ENCODE measurements at regions not wholly inside any gene's neighbourhood (a gene's known extent, or its start where the extent isn't known, plus 50 kb on each side); places are given as distances from the start of the nearest gene placed in this dataset.

- Mint-ChIP-seq H3K27ac (no peak overlapping the region), H3K4me3 (no peak overlapping the region), H3K9me3 (no peaks in the 10 kb centered on the region), H3K4me1 (peaks cover 11% of the 10 kb centered on the region), H3K36me3 (ENCODE audit: low read depth) (no peaks in the 10 kb centered on the region), H3K27me3 (ENCODE audit: low read depth) (peaks cover 4% of the 10 kb centered on the region)
- TF ChIP-seq CTCF (IDR thresholded peaks at IDR 0.05; ENCODE audit: unreplicated experiment in 3 of 3): no peak
Observed at GRCh38 chr5:60520451-60521227, 179.3 kb downstream of the DEPDC1B start.

- Mint-ChIP-seq H3K36me3 (ENCODE audit: low read depth) (no peaks in the 10 kb centered on the region), H3K27ac (no peak overlapping the region), H3K4me3 (no peak overlapping the region), H3K4me1 (peaks cover 11% of the 10 kb centered on the region), H3K9me3 (no peaks in the 10 kb centered on the region), H3K27me3 (ENCODE audit: low read depth) (peaks cover 4% of the 10 kb centered on the region)
- no peak for TF ChIP-seq CTCF (IDR thresholded peaks at IDR 0.05; ENCODE audit: unreplicated experiment in 3 of 3)
Observed at GRCh38 chr5:60519372-60519771, 180.6 kb downstream of the DEPDC1B start.

- Mint-ChIP-seq H3K4me3 (no peak overlapping the region), H3K4me1 (peaks cover 11% of the 10 kb centered on the region), H3K9me3 (no peaks in the 10 kb centered on the region), H3K27me3 (ENCODE audit: low read depth) (peaks cover 4% of the 10 kb centered on the region), H3K27ac (no peak overlapping the region), H3K36me3 (ENCODE audit: low read depth) (no peaks in the 10 kb centered on the region)
- TF ChIP-seq CTCF (IDR thresholded peaks at IDR 0.05; ENCODE audit: unreplicated experiment in 3 of 3): no peak
Observed at GRCh38 chr5:60517850-60518249, 182.1 kb downstream of the DEPDC1B start.

GRCh38 chr5:60517094-60517694 lies 182.8 kb downstream of the DEPDC1B start:
- Mint-ChIP-seq H3K4me3 (no peak overlapping the region), H3K36me3 (ENCODE audit: low read depth) (no peaks in the 10 kb centered on the region), H3K4me1 (peaks cover 11% of the 10 kb centered on the region), H3K27me3 (ENCODE audit: low read depth) (peaks cover 4% of the 10 kb centered on the region), H3K27ac (no peak overlapping the region), H3K9me3 (no peaks in the 10 kb centered on the region)
- TF ChIP-seq CTCF (IDR thresholded peaks at IDR 0.05; ENCODE audit: unreplicated experiment in 3 of 3): no peak

- Mint-ChIP-seq H3K36me3 (ENCODE audit: low read depth) (no peaks in the 10 kb centered on the region), H3K27me3 (ENCODE audit: low read depth) (peaks cover 4% of the 10 kb centered on the region), H3K4me3 (no peak overlapping the region), H3K4me1 (peaks cover 11% of the 10 kb centered on the region), H3K27ac (no peak overlapping the region), H3K9me3 (no peaks in the 10 kb centered on the region)
- no peak for TF ChIP-seq CTCF (IDR thresholded peaks at IDR 0.05; ENCODE audit: unreplicated experiment in 3 of 3)
Observed at GRCh38 chr5:60516688-60517087, 183.3 kb downstream of the DEPDC1B start.

- Mint-ChIP-seq H3K9me3 (no peaks in the 10 kb centered on the region), H3K4me1 (peaks cover 21% of the 10 kb centered on the region), H3K27me3 (ENCODE audit: low read depth) (no peaks in the 10 kb centered on the region), H3K4me3 (no peak overlapping the region), H3K27ac (no peak overlapping the region), H3K36me3 (ENCODE audit: low read depth) (no peaks in the 10 kb centered on the region)
- no peak for TF ChIP-seq CTCF (IDR thresholded peaks at IDR 0.05; ENCODE audit: unreplicated experiment in 3 of 3)
Observed at GRCh38 chr5:60514152-60514551, 185.8 kb downstream of the DEPDC1B start.
